ENCODE measurements at regions not wholly inside any gene's neighbourhood (a gene's known extent, or its start where the extent isn't known, plus 50 kb on each side); places are given as distances from the start of the nearest gene placed in this dataset.

DNA sequence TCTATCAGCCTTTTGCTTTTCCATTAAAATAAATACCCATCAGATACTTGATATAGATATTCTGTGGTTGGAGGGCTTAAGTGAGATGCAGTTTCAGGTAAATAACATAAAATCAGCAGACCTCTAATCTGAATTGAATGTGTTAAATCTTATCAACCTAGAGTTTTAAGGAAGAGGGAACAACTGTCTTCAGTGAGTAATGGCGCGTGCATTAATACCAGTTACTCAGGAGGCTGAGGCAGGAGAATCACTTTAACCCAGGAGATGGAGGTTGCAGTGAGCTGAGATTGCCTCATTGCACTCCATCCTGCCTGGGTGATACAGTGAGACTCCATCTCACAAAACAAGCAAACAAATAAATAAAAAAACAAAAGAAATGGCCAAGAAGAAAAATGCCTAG lies 54.3 kb downstream of the FAT4 start:
- TF ChIP-seq, protein P1, sequence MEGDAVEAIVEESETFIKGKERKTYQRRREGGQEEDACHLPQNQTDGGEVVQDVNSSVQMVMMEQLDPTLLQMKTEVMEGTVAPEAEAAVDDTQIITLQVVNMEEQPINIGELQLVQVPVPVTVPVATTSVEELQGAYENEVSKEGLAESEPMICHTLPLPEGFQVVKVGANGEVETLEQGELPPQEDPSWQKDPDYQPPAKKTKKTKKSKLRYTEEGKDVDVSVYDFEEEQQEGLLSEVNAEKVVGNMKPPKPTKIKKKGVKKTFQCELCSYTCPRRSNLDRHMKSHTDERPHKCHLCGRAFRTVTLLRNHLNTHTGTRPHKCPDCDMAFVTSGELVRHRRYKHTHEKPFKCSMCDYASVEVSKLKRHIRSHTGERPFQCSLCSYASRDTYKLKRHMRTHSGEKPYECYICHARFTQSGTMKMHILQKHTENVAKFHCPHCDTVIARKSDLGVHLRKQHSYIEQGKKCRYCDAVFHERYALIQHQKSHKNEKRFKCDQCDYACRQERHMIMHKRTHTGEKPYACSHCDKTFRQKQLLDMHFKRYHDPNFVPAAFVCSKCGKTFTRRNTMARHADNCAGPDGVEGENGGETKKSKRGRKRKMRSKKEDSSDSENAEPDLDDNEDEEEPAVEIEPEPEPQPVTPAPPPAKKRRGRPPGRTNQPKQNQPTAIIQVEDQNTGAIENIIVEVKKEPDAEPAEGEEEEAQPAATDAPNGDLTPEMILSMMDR (conservative IDR thresholded peaks at IDR 0.05 in 1 of 2, IDR thresholded peaks at IDR 0.05 in 1 of 2; ENCODE audit: low read depth in 1 of 2, low read length in 2 of 2): no peak
- TF ChIP-seq EZH2 (IDR thresholded peaks at IDR 0.05; ENCODE audit: low read length, missing control alignments): no peak

Data from fibroblast of lung (primary cell).